ENCODE measurements at regions not wholly inside any gene's neighbourhood (a gene's known extent, or its start where the extent isn't known, plus 50 kb on each side); places are given as distances from the start of the nearest gene placed in this dataset.

DNA sequence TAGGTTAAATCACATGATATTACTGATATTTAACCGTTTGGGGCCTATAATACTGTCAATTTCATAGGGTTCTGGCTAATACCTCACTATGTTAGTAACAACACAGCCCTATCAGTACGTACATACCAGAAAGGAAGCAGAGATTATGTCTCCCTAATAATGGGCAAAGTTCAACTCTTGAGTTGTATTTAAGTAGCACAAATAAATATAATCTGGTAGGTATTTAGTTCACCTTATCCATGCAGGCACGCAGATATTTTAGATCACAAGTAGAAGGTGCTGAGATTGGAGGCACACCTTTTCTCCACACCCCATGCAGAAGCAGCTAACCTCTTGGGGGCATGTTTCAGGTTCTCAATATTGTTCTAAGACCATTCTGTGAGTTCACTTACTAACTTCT, 118.9 kb downstream of the IRS1 start:
- DNase-seq (ENCODE audit: low read depth, low spot score), result no peak

- no peak for DNase-seq (ENCODE audit: low read depth, low spot score)
Measured at GRCh38 chr2:226679389-226680065, 120.1 kb downstream of the IRS1 start.

DNA sequence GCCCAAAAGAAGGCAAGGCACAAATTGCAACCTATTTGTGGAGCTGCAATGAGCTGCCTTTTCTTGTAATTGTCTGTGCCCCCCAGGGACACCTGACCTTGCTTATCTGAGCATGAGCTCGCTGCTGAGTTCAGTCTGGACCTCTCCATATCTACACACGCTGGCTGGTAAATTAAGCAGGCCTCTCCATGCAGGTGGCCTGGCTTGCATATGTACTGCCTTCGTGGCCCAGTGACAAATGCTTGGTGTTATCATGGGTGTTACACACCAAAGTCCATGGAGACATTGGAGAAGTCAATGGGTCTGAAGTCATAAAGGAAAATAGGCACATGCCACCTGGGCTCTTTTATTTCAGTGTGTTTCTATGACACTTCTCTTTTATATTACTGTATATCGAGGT, 121.2 kb downstream of the IRS1 start:
- no peak for DNase-seq (ENCODE audit: low read depth, low spot score)

- no peak for DNase-seq (ENCODE audit: low read depth, low spot score)
Measured at GRCh38 chr2:226677080-226677479, 122.5 kb downstream of the IRS1 start.

- no peak for DNase-seq (ENCODE audit: low read depth, low spot score)
Measured at GRCh38 chr2:226676618-226677017, 123.0 kb downstream of the IRS1 start.

GRCh38 chr2:226674123-226674522, 125.5 kb downstream of the IRS1 start:
- DNase-seq (ENCODE audit: low read depth, low spot score), result no peak

DNA sequence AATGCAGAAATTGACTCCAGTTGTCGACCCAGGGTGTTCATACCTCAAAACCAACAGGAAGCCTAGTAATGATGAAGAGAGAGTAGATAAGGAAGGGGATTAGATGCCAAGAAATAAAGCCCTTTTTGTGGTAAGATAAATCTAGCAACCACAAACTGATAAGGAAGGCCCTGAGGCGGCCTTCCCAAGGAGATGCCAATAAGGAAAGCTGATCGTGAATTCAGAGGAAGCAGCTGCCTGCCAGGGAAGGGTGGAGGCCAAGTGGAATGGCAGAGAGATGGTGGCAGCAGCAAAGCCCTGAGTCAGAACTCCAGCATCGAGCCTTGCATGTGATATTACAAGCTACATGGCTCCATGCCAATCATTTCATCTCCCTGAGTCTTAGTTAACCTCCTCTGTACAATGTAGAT, 126.3 kb downstream of the IRS1 start:
- no peak for DNase-seq (ENCODE audit: low read depth, low spot score)

GRCh38 chr2:226671141-226671676, 128.4 kb downstream of the IRS1 start:
- DNase-seq (ENCODE audit: low read depth, low spot score), result no peak

GRCh38 chr2:226669905-226670304, 129.7 kb downstream of the IRS1 start:
- no peak for DNase-seq (ENCODE audit: low read depth, low spot score)

GRCh38 chr2:226669249-226669648, 130.4 kb downstream of the IRS1 start:
- DNase-seq (ENCODE audit: low read depth, low spot score), result no peak

DNA sequence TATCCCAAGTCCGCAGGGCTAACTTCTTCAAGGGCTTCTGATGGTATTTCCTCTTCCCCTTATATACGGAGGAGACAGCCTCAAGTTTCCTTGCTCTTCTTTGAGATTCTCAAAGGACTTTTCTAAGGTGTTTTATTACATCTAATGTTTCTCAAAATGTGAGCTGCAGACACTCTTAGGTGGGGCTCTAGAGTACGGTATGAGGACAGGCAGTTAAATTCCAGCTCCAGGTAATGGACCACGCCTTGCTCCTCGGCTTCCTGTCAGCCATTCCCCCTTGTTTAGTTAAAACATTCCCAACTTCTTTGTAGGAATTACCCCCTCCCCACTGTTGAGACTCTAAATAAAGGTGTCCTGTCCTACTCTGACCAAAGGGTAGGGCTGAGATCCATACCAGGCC, 131.9 kb downstream of the IRS1 start:
- DNase-seq (ENCODE audit: low read depth, low spot score), result no peak

GRCh38 chr2:226665306-226665831, 134.3 kb downstream of the IRS1 start:
- no peak for DNase-seq (ENCODE audit: low read depth, low spot score)

GRCh38 chr2:226664661-226665060, 135.0 kb downstream of the IRS1 start:
- DNase-seq (ENCODE audit: low read depth, low spot score), result no peak

DNA sequence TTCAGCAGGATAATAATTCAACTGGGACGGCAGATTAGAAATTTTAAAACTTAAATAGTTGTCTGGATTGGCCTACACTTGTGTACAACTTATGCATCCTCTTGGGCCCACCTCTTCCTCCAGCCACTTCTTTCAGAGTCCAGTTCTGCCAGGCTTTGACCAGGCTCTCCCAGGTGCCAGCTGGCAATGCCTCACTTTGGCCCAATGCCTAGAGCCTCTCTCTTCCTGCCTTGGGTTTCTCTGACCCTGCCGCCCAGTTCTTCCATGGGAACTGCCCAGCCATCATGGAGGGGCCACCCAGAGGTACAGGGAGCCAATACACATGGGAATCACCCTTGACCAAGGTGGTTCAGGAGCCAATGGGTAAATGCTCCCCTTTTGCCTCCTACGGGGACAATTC, 135.5 kb downstream of the IRS1 start:
- DNase-seq (ENCODE audit: low read depth, low spot score), result no peak

DNA sequence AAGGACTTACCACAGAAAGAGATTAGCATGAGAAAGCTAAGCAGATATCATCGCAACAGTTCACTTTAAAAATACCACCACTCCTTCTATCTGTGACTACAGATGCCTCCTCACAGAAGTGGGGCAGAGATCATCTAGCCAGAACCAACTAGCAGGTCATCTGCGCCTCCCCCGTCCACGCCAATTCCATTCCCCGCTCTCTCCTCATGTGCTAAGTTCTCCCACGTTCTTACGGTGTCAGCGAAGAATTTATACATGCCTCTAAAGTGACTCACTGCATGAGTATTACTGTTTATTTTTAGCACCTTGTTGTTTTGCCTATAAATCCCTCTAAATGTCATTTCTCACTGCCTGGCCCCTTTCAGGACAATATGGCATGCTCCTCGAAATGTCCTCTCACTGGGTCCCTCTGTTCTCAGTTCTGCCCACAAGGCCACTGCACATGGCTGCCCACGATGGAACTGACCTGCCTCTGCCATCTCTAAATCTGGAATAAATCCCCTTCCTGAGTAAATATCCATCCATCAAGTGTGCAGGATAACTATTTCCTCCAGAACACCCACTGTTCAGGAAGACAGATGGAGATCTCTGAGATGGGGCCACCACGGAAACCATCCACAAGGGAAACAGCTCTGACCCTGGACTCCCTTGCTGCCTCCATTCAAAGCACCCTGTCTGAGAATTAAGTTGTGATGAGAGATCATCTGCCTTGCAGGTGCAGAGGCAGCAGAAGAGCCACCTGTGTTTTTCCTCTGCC, 137.7 kb downstream of the IRS1 start:
- no peak for DNase-seq (ENCODE audit: low read depth, low spot score)

DNA sequence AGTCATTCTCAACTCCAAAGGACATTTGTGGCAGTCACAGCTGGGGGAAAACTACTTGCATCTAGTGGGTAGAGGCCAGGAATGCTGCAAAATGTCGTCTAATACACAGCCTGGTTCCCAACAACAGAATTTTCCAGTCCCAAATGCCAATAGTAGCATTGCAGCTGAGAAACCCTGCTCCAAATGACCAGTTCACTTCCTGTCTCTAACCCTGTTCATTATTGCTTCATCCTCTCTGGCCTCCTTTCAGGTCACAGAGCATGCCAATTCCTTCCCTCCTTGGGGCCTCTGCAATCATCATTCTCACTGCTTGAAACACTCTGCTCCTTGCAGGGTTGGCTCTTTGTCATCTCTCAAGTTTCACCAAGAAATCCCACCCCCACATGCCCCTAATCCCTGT, 139.1 kb downstream of the IRS1 start:
- DNase-seq (ENCODE audit: low read depth, low spot score), result no peak

DNA sequence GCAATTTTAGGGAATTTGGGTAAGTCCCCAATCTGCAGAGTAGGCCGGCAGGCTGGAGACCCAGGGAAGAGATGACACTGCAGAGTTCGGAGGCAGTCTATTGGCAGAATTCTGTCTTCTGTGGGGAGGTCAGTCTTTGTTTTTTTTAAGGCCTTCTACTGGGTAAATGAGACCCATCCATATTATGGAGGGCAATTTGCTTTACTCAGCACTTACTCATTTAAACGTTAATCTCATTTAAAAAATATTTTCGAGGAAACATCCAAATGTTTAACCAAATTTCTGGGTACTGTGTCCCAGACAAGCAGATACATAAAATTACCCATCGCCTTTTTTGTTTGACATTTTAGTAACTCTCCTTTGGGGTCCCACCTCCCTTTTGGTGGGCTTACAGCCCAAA, 139.5 kb downstream of the IRS1 start:
- DNase-seq (ENCODE audit: low read depth, low spot score), result no peak

DNA sequence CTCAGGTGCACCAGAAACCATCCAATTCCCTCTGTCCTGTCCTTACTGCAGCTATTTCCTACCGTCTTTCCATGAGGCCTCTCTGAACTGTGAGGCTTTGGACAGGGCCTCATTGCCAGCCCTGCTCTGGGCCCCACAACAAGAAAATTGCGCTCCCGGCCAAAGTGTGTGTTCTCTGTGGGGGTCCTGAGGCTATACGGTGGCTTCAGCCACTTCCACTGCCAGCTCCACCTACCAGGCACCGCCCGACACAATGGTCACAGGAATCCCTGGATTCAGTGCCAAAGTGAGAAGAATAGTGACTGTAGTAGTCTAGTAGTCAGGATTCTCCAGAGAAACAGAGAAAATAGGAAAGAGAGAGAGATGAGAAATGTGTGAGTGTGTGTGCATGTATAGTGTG, 140.2 kb downstream of the IRS1 start:
- DNase-seq (ENCODE audit: low read depth, low spot score), result no peak

- DNase-seq (ENCODE audit: low read depth, low spot score), result no peak
Measured at GRCh38 chr2:226658555-226658954, 141.1 kb downstream of the IRS1 start.

DNA sequence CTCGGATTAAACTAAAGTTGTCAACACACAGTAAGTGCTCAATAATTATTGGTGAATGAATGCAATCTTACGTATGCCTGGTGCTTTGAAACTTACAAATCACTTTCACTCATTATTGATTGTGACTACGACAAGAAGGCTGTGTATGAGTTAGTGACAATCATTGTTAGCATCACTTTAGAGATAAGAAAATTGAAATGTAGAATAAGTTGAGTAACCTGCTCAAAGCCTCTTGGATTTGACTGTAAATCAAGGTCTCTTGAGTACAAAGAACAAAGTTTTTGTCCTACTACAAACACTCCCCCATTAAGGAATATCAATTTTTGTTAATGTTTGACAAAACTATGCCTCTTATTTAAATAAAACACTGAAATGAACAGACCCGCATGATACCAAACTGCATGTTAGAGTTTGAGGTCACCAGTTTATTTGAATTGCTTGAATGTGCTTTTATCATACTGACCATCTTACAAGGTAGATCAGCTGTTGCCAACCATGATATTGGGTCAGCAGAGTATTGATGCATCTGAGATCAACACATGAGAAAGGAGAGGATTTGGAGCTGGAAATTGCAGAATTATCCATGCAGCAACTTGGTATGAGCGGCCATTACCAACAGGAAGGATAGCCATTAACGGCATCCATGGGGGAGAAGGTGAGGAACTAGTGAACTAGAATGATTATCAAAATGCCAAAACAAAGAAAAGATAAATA, 142.1 kb downstream of the IRS1 start:
- DNase-seq (ENCODE audit: low read depth, low spot score), result no peak

DNA sequence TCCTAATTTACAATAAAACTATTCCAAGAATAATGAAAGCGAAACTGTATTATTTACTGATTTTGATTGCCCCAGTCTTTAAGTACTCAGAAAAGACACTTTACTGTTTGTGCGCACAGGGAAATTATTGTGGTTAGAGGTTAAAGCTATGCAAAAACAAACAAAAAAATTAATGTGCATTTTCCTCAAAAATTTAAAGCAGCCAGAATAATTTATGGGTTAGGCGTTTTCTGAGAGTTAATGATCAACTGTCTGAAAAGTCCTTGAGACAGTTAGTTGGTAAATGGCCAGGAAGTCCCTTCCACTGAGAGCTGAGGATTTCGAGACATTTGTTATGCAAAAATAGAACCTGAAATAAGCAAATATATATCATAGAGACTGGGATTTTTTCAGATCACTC, 143.3 kb downstream of the IRS1 start:
- no peak for DNase-seq (ENCODE audit: low read depth, low spot score)

DNA sequence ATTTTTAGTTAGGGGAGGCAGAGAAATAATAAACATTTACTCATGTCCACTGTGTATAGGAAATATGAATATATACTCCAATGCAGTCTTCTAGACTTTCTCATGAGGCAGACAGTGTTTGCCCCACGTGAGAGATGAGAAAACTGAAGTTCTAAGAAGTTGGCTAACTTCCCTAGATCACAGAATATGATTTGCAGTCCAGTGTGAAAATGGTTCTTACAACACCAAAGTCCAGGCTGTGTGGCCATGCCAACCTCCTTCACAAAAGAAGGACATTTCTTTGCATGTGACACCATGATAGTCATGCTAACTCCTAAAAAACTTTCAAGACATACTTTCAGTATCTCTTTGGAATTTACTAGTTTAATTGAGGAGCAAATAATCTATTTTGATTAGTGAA, 143.7 kb downstream of the IRS1 start:
- DNase-seq (ENCODE audit: low read depth, low spot score), result no peak

Data from activated CD4-positive, CD25-positive, alpha-beta regulatory T cell treated with anti-CD3 and anti-CD28 coated beads, Interleukin-2, amount 50 U/mL, for 16 hours (primary cell).